Esophagus muscularis mucosa (tissue), 4 donors: ENCODE measurements at regions not wholly inside any gene's neighbourhood (a gene's known extent, or its start where the extent isn't known, plus 50 kb on each side); places are given as distances from the start of the nearest gene placed in this dataset.

ENCODE experiments used
- CTCF ChIP-seq, 3 experiments: fragments of 200-600 bp in 2 of 3; fragments of 450-650 bp in 1 of 3; sonication (generic) in 2 of 3; IDR thresholded peaks; one replicate each; pipeline ENCODE4 v1.5.1; 2017 to 2019; ENCODE audit warnings: antibody characterized with exemption in 3 of 3, mild to moderate bottlenecking in 2 of 3, moderate library complexity in 1 of 3
- EP300 ChIP-seq: sonication (generic); formaldehyde crosslinking; IDR thresholded peaks from one replicate; pipeline ENCODE4 v1.6.1; 2017; ENCODE audit warnings: antibody characterized with exemption
- POLR2A ChIP-seq: fragments of 450-650 bp; IDR thresholded peaks from one replicate; pipeline ENCODE4 v1.6.1; 2017; ENCODE audit warnings: antibody characterized with exemption, moderate library complexity, mild to moderate bottlenecking, low read depth
- POLR2AphosphoS5 ChIP-seq, 2 donors: sonication (generic); formaldehyde crosslinking; IDR thresholded peaks; one replicate each; pipeline ENCODE4 v1.6.1; 2017; ENCODE audit warnings: antibody characterized with exemption in 2 of 2

DNA sequence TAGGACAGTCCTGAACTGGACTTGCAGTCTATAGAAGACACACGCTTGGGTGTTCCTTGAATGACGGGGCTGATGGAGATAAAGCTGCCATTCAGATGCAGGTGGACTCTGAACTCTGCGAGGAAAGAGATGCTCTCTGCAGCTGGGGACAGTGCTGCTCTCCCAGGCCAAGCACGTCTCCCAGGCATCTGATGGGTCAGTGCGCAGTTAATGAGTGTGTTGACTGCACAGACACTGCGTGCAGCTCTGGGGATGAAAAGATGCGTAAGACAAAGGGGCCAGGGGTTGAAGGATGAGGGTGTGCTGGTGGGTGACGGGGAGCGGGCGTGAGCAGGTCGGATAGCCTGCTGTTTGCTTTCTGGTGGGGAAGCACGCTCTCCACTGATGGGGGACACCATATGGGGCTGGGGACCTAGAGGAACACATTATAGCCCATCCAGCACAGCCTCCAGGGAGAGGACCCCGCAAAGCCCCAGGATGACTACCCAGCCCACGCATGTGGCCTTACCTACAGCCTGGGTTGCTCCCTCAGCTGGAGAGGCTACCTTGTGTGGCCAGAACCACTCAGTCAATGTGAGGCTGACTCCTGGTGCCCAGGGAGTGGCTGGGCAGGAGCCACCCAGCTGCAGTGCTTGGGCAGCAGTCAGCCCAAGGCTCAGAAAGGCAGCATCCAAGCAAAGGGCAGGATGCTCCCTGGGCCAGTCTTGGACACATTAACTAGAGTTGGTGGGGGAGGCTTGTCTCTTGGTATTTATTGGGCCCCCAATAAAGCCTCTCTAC is 246.3 kb downstream of the RBFOX3 start:
- TF ChIP-seq CTCF (IDR thresholded peaks at IDR 0.05) = no peak
- no peak for TF ChIP-seq EP300
- no peak for TF ChIP-seq POLR2A
- no peak for TF ChIP-seq POLR2AphosphoS5 (IDR thresholded peaks at IDR 0.05)
